HEK293T (cell line): ENCODE measurements at regions not wholly inside any gene's neighbourhood (a gene's known extent, or its start where the extent isn't known, plus 50 kb on each side); places are given as distances from the start of the nearest gene placed in this dataset.

Experiments
- CTCF ChIA-PET: fragments of 350-600 bp; formaldehyde crosslinking; extraction: SDS; loops from one replicate; lab custom pipeline; 2021; ENCODE audit warnings: antibody characterized with exemption, inconsistent platforms; lab: Yijun Ruan, JAX
- POLR2A ChIA-PET: fragments of 350-600 bp; formaldehyde crosslinking; extraction: SDS; loops from one replicate; lab custom pipeline; 2020; ENCODE audit warnings: antibody characterized with exemption, inconsistent platforms; lab: Yijun Ruan, JAX
- DNase-seq: peaks from one replicate; pipeline ENCODE4 v3.0.0; 2012; ENCODE audit warnings: mixed read lengths; ENCODE audit errors: extremely low spot score
- ARNT ChIP-seq: fragments of 450-650 bp; IDR thresholded peaks from 2 replicates; pipeline ENCODE4 v1.6.1; 2017; ENCODE audit warnings: mild to moderate bottlenecking
- BHLHE40 ChIP-seq: fragments of 450-650 bp; IDR thresholded peaks from 2 replicates; pipeline ENCODE4 v1.6.1; 2016; ENCODE audit warnings: mild to moderate bottlenecking, moderate library complexity, borderline replicate concordance
- CTBP1 ChIP-seq: fragments of 450-650 bp; IDR thresholded peaks from 2 replicates; pipeline ENCODE4 v1.6.1; 2016; ENCODE audit warnings: borderline replicate concordance
- ELF4 ChIP-seq: fragments of 450-650 bp; IDR thresholded peaks from 2 replicates; pipeline ENCODE4 v1.6.1; 2017; ENCODE audit warnings: antibody characterized with exemption
- FOXA1 ChIP-seq: fragments of 450-650 bp; IDR thresholded peaks from 2 replicates; pipeline ENCODE4 v1.6.1; 2016; ENCODE audit warnings: mild to moderate bottlenecking
- FOXK2 ChIP-seq: fragments of 450-650 bp; IDR thresholded peaks from 2 replicates; pipeline ENCODE4 v1.6.1; 2016; ENCODE audit warnings: mild to moderate bottlenecking
- FOXM1 ChIP-seq: fragments of 450-650 bp; IDR thresholded peaks from 2 replicates; pipeline ENCODE4 v1.6.1; 2017; ENCODE audit warnings: mild to moderate bottlenecking, borderline replicate concordance
- HDGF ChIP-seq: fragments of 450-650 bp; IDR thresholded peaks from 2 replicates; pipeline ENCODE4 v1.6.1; 2017; ENCODE audit warnings: antibody characterized with exemption, borderline replicate concordance
- L3MBTL2 ChIP-seq: fragments of 450-650 bp; conservative IDR thresholded peaks from 2 replicates; pipeline ENCODE4 v1.6.1; 2016; ENCODE audit warnings: mild to moderate bottlenecking
- LEF1 ChIP-seq: fragments of 450-650 bp; IDR thresholded peaks from 2 replicates; pipeline ENCODE4 v1.6.1; 2017; ENCODE audit warnings: mild to moderate bottlenecking, borderline replicate concordance
- NFRKB ChIP-seq: fragments of 450-650 bp; IDR thresholded peaks from 2 replicates; pipeline ENCODE4 v1.6.1; 2016; ENCODE audit warnings: mild to moderate bottlenecking, moderate library complexity
- PKNOX1 ChIP-seq: fragments of 450-650 bp; IDR thresholded peaks from 2 replicates; pipeline ENCODE4 v1.6.1; 2016
- SP1 ChIP-seq: fragments of 450-650 bp; IDR thresholded peaks from 2 replicates; pipeline ENCODE4 v1.6.1; 2017
- SUZ12 ChIP-seq: fragments of 450-650 bp; IDR thresholded peaks from 2 replicates; pipeline ENCODE4 v1.6.1; 2016; ENCODE audit warnings: mild to moderate bottlenecking
- TARDBP ChIP-seq: fragments of 450-650 bp; IDR thresholded peaks from 2 replicates; pipeline ENCODE4 v1.6.1; 2016
- ZNF384 ChIP-seq: fragments of 450-650 bp; IDR thresholded peaks from 2 replicates; pipeline ENCODE4 v1.6.1; 2016

GRCh38 chr7:20556091-20556490 is 59.4 kb upstream of the ABCB5 start:
- POLR2A ChIA-PET: no interaction called here
- CTCF ChIA-PET: no interaction called here

GRCh38 chr7:20557116-20557515 is 58.4 kb upstream of the ABCB5 start:
- ChIA-PET POLR2A (no interaction called here), CTCF (interaction anchor here (0.6 to 1.0 kb wide), 2 partner anchors 475 to 843 kb away, joined by 3 to 4 read pairs; no protein-coding TSS in a partner anchor)
- TF ChIP-seq ARNT: no peak
- no peak for TF ChIP-seq BHLHE40
- no peak for TF ChIP-seq L3MBTL2
- TF ChIP-seq PKNOX1: no peak
- TF ChIP-seq HDGF: no peak
- TF ChIP-seq ZNF384: no peak
- TF ChIP-seq FOXK2: no peak
- no peak for TF ChIP-seq SUZ12
- no peak for TF ChIP-seq TARDBP
- no peak for TF ChIP-seq NFRKB
- TF ChIP-seq FOXA1: no peak
- no peak for TF ChIP-seq FOXM1
- no peak for TF ChIP-seq SP1
- no peak for TF ChIP-seq ELF4
- TF ChIP-seq LEF1: no peak
- no peak for TF ChIP-seq CTBP1
- DNase-seq: no peak

More at GRCh38 chr7:20556091-20556490, 59.4 kb upstream of the ABCB5 start:
- TF ChIP-seq LEF1: no peak
- TF ChIP-seq PKNOX1: no peak
- no peak for TF ChIP-seq L3MBTL2
- no peak for TF ChIP-seq ELF4
- no peak for TF ChIP-seq ARNT
- no peak for TF ChIP-seq SUZ12
- no peak for DNase-seq

- DNase-seq: no peak
- ChIA-PET CTCF (no interaction called here), POLR2A (no interaction called here)
- TF ChIP-seq FOXK2: no peak
- TF ChIP-seq PKNOX1: no peak
- TF ChIP-seq ELF4: no peak
- TF ChIP-seq LEF1: no peak
- TF ChIP-seq FOXA1: no peak
- TF ChIP-seq CTBP1: no peak
- TF ChIP-seq ZNF384: no peak
- TF ChIP-seq TARDBP: no peak
- no peak for TF ChIP-seq SP1
- no peak for TF ChIP-seq ARNT
Measured at GRCh38 chr7:20558963-20559716, 56.3 kb upstream of the ABCB5 start.

- ChIA-PET CTCF (no interaction called here), POLR2A (no interaction called here)
- no peak for TF ChIP-seq PKNOX1
- TF ChIP-seq BHLHE40: no peak
- no peak for TF ChIP-seq ZNF384
- TF ChIP-seq FOXA1: no peak
- no peak for TF ChIP-seq L3MBTL2
- no peak for TF ChIP-seq LEF1
- TF ChIP-seq ELF4: no peak
- no peak for TF ChIP-seq CTBP1
- no peak for TF ChIP-seq NFRKB
- TF ChIP-seq TARDBP: no peak
- no peak for TF ChIP-seq FOXK2
- no peak for TF ChIP-seq SP1
- TF ChIP-seq SUZ12: no peak
- DNase-seq: no peak
Measured at GRCh38 chr7:20559883-20560282, 55.6 kb upstream of the ABCB5 start.

- CTCF ChIA-PET: no interaction called here
- DNase-seq: no peak
- TF ChIP-seq SUZ12 (no peak), BHLHE40 (no peak), ZNF384 (no peak), PKNOX1 (no peak), TARDBP (no peak), FOXK2 (no peak), NFRKB (no peak), SP1 (no peak)
- POLR2A ChIA-PET: no interaction called here
Measured at GRCh38 chr7:20560325-20561180, 54.9 kb upstream of the ABCB5 start.
